A673 (cell line): ENCODE measurements at regions not wholly inside any gene's neighbourhood (a gene's known extent, or its start where the extent isn't known, plus 50 kb on each side); places are given as distances from the start of the nearest gene placed in this dataset.

Experiments
- BruUV-seq: library from RNA; stranded (reverse); fragments of 400-500 nt; replicated peaks from 2 replicates; lab custom pipeline; 2021; lab: Mats Ljungman, UMichigan
- CTCF ChIA-PET: fragments of 300-600 bp; sonication (Branson Sonifier 250); formaldehyde crosslinking; loops from one replicate; lab custom pipeline; 2022; ENCODE audit warnings: antibody characterized with exemption; lab: Charles Lee
- POLR2A ChIA-PET: fragments of 300-600 bp; sonication (Branson Sonifier 250); formaldehyde crosslinking; loops from one replicate; lab custom pipeline; 2022; ENCODE audit warnings: antibody characterized with exemption; ENCODE audit not compliant: low non-redundant PET; lab: Charles Lee
- DNase-seq: peaks from one replicate; pipeline ENCODE4 v3.0.0-alpha.2; 2015; ENCODE audit warnings: low spot score
- H3K27ac ChIP-seq: fragments of 200-600 bp; sonication (generic); 2 replicates; pipeline ENCODE4 v1.5.1; 2016; ENCODE audit warnings: mixed run types, low read depth, mild to moderate bottlenecking, mixed read lengths, antibody characterized with exemption, low read length; ENCODE audit not compliant: poor library complexity, severe bottlenecking
- H3K27me3 ChIP-seq: fragments of 200-600 bp; sonication (generic); replicated peaks from 2 replicates; pipeline ENCODE4 v1.6.1; 2017; ENCODE audit warnings: mixed run types, low read depth, mild to moderate bottlenecking, mixed read lengths, antibody characterized with exemption, low read length; ENCODE audit not compliant: insufficient read depth, poor library complexity
- H3K36me3 ChIP-seq: fragments of 200-600 bp; sonication (generic); 2 replicates; pipeline ENCODE4 v1.6.1; 2016; ENCODE audit warnings: mixed run types, mild to moderate bottlenecking, mixed read lengths, antibody characterized with exemption, low read length; ENCODE audit not compliant: insufficient read depth, poor library complexity, severe bottlenecking
- H3K4me1 ChIP-seq: fragments of 200-600 bp; sonication (generic); 2 replicates; pipeline ENCODE4 v1.6.1; 2017; ENCODE audit warnings: mixed run types, mild to moderate bottlenecking, mixed read lengths, antibody characterized with exemption, low read length; ENCODE audit not compliant: insufficient read depth, poor library complexity, severe bottlenecking
- H3K4me3 ChIP-seq: fragments of 200-600 bp; sonication (generic); 2 replicates; pipeline ENCODE4 v1.5.1; 2016; ENCODE audit warnings: low read depth, mixed run types, mild to moderate bottlenecking, mixed read lengths, low read length; ENCODE audit not compliant: poor library complexity, severe bottlenecking
- H3K9me3 ChIP-seq: fragments of 200-600 bp; sonication (generic); 2 replicates; pipeline ENCODE4 v1.6.1; 2016; ENCODE audit warnings: mixed run types, low read depth, mild to moderate bottlenecking, mixed read lengths, antibody characterized with exemption, low read length; ENCODE audit not compliant: poor library complexity, severe bottlenecking
- EZH2 ChIP-seq: fragments of 200-600 bp; sonication (generic); IDR thresholded peaks from 2 replicates; pipeline ENCODE4 v1.6.1; 2017; ENCODE audit warnings: borderline replicate concordance, low read depth, mild to moderate bottlenecking, mixed read lengths, antibody characterized with exemption, low read length; ENCODE audit not compliant: poor library complexity, severe bottlenecking
- intact Hi-C: fragments of 100-400 bp; cut with micrococcal nuclease; formaldehyde crosslinking; loops from one replicate; pipeline ENCODE4 v1.10.0; 2022; ENCODE audit not compliant: unreplicated experiment
- TF ChIP-seq, protein P1 (sequence below): fragments of 300-800, 200-600 bp; sonication (generic); conservative IDR thresholded peaks from 2 replicates; pipeline ENCODE4 v1.5.1; 2017; ENCODE audit warnings: low read depth, mild to moderate bottlenecking, antibody characterized with exemption, low read length, moderate library complexity, mixed read lengths

DNA sequence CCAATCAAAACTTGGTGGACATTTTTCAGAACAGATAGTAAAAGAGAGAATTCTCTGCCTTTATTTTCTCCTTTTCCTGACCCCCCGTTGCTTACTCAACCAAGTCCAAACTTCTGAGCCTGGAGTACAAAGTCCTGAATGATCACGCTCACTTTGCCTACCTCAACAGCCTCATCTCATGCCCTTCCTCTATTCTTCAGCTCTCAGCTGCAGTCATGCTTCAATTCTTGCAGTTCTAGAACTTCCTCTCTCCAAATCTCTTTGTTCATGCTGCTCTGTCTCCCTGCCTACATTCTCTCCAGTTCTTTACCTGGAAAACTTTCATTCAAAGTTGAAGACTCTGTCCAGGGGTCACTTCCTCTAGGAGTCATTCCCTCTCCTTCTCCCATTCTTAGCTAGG, 398.5 kb upstream of the SLC24A2 start:
- Histone ChIP-seq H3K9me3 (no peaks in the 10 kb centered on the region), H3K4me3 (no peak overlapping the region), H3K27me3 (no peaks in the 10 kb centered on the region), H3K36me3 (no peaks in the 10 kb centered on the region), H3K4me1 (no peaks in the 10 kb centered on the region), H3K27ac (no peak overlapping the region)
- no peak for DNase-seq
- CTCF ChIA-PET = no interaction called here
- POLR2A ChIA-PET = no interaction called here
- intact Hi-C loops = no loop called here
- BruUV-seq = no TSS peak
- TF ChIP-seq EZH2 = no peak

DNA sequence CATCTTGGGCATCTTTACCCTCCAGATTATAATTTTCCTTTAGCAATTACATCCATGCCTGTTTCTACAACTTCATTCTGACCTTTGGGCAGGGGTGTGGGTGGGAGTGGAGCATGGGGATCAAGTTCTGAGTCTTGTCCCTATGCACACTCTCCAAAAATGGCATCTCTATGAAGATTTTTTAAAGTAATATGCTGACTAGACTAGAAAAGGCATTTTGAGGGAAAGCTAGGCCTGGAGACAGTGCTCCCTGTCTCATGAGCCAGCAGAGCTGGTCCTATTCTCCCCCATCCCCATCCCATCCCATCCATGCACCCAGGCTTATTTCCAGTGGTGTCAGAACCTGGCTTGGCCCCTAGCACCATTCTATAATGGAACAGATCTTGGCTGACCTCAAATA, 398.0 kb upstream of the SLC24A2 start:
- ChIA-PET POLR2A (no interaction called here), CTCF (no interaction called here)
- no peak for TF ChIP-seq EZH2
- TF ChIP-seq, protein P1, sequence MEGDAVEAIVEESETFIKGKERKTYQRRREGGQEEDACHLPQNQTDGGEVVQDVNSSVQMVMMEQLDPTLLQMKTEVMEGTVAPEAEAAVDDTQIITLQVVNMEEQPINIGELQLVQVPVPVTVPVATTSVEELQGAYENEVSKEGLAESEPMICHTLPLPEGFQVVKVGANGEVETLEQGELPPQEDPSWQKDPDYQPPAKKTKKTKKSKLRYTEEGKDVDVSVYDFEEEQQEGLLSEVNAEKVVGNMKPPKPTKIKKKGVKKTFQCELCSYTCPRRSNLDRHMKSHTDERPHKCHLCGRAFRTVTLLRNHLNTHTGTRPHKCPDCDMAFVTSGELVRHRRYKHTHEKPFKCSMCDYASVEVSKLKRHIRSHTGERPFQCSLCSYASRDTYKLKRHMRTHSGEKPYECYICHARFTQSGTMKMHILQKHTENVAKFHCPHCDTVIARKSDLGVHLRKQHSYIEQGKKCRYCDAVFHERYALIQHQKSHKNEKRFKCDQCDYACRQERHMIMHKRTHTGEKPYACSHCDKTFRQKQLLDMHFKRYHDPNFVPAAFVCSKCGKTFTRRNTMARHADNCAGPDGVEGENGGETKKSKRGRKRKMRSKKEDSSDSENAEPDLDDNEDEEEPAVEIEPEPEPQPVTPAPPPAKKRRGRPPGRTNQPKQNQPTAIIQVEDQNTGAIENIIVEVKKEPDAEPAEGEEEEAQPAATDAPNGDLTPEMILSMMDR = no peak
- Histone ChIP-seq H3K4me1 (no peaks in the 10 kb centered on the region), H3K4me3 (no peak overlapping the region), H3K9me3 (no peaks in the 10 kb centered on the region), H3K36me3 (no peaks in the 10 kb centered on the region), H3K27me3 (no peaks in the 10 kb centered on the region), H3K27ac (no peak overlapping the region)
- no TSS peak for BruUV-seq
- intact Hi-C loops = no loop called here
- DNase-seq = no peak

DNA sequence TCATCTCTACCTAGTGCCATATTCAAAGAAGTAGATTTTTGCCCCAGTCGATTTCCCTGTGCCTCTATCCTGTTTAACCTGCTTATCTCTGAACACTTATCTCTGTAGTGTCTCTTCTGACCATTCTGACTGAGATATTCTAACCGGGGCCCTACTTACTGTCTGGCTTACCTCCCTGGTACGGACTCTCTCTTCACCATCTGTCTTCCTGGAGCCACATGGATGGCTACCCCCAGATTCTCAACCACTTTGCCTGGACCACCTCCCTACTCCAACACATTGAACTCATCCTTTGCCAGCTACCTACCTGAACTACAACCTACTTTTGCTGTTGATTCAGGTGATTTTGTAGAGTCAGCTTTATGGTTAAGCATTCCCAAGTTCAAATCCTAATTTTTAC, 397.4 kb upstream of the SLC24A2 start:
- Histone ChIP-seq H3K36me3 (no peaks in the 10 kb centered on the region), H3K27ac (no peak overlapping the region), H3K27me3 (no peaks in the 10 kb centered on the region), H3K4me1 (no peaks in the 10 kb centered on the region), H3K4me3 (no peak overlapping the region), H3K9me3 (no peaks in the 10 kb centered on the region)
- BruUV-seq = no TSS peak
- CTCF ChIA-PET = no interaction called here
- DNase-seq = no peak
- intact Hi-C loops = no loop called here
- POLR2A ChIA-PET = no interaction called here
- no peak for TF ChIP-seq EZH2
- TF ChIP-seq, protein P1 = no peak

DNA sequence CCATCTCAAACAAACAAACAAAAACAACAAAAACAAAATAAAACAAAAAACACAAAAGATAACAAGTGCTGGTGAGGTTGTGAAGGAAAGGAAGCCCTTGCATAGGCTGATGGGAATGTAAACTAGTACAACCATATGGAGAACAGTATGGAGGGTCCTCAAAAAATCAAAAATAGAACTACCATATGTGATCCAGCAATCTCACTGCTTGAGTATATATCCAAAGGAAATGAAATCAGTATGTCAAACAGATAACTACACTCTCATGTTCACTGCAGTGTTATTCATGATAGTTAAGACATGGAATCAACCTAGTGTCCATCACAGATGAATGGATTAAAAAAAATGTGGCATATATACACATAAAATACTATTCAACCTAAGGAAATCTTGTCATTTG, 395.7 kb upstream of the SLC24A2 start:
- H3K4me1 ChIP-seq = no peaks in the 10 kb centered on the region
- H3K4me3 ChIP-seq = no peak overlapping the region
- CTCF ChIA-PET = no interaction called here
- H3K27ac ChIP-seq = no peak overlapping the region
- no peaks in the 10 kb centered on the region for H3K9me3 ChIP-seq
- H3K36me3 ChIP-seq = no peaks in the 10 kb centered on the region
- no TSS peak for BruUV-seq
- no peaks in the 10 kb centered on the region for H3K27me3 ChIP-seq
- DNase-seq = no peak
- TF ChIP-seq, protein P1 = no peak
- TF ChIP-seq EZH2 = no peak
- POLR2A ChIA-PET = no interaction called here
- intact Hi-C loops = no loop called here
